ENCODE measurements at regions not wholly inside any gene's neighbourhood (a gene's known extent, or its start where the extent isn't known, plus 50 kb on each side); places are given as distances from the start of the nearest gene placed in this dataset.

- TF ChIP-seq ZNF318 (IDR thresholded peaks at IDR 0.05; ENCODE audit: borderline replicate concordance in 1 of 2, low read depth in 1 of 2) (0 out of 4 replicates have a peak, but pooled peaks of 1 of the 2 experiments have one; percentile 16), TBL1XR1 (IDR thresholded peaks at IDR 0.05; ENCODE audit: low read length in 2 of 2) (no peak), NR2C1 (IDR thresholded peaks at IDR 0.05) (no peak), NR2C1 (tag; IDR thresholded peaks at IDR 0.05) (no peak), TAL1 (IDR thresholded peaks at IDR 0.05) (no peak), ZBTB26 (CRISPR knock-in tag; IDR thresholded peaks at IDR 0.05) (no peak), DPF2 (IDR thresholded peaks at IDR 0.05) (no peak; the same call in 1 of the 2 replicates), ZNF12 (CRISPR knock-in tag; IDR thresholded peaks at IDR 0.05) (no peak), ATF1 (CRISPR knock-in tag; IDR thresholded peaks at IDR 0.05) (no peak), ATF1 (tag; IDR thresholded peaks at IDR 0.05) (peak; percentile 20; the same call in 1 of the 2 replicates), THRB (CRISPR knock-in tag; conservative IDR thresholded peaks at IDR 0.05) (no peak), CREBBP (IDR thresholded peaks at IDR 0.05; ENCODE audit: low read depth, low read length) (no peak), GABPA (tag; conservative IDR thresholded peaks at IDR 0.05; ENCODE audit: low read depth) (0 out of 2 replicates have a peak, but pooled peaks have one; percentile 12), ZBTB12 (CRISPR knock-in tag; IDR thresholded peaks at IDR 0.05) (no peak)
These were observed 180.7 kb upstream of the PGRMC2 start (continued) for GRCh38 chr4:128468123-128468989.
